ENCODE measurements at regions not wholly inside any gene's neighbourhood (a gene's known extent, or its start where the extent isn't known, plus 50 kb on each side); places are given as distances from the start of the nearest gene placed in this dataset.

- TF ChIP-seq EGR1 (IDR thresholded peaks at IDR 0.05; ENCODE audit: borderline replicate concordance, low read depth, low read length), result no peak
- TF ChIP-seq, protein P1, sequence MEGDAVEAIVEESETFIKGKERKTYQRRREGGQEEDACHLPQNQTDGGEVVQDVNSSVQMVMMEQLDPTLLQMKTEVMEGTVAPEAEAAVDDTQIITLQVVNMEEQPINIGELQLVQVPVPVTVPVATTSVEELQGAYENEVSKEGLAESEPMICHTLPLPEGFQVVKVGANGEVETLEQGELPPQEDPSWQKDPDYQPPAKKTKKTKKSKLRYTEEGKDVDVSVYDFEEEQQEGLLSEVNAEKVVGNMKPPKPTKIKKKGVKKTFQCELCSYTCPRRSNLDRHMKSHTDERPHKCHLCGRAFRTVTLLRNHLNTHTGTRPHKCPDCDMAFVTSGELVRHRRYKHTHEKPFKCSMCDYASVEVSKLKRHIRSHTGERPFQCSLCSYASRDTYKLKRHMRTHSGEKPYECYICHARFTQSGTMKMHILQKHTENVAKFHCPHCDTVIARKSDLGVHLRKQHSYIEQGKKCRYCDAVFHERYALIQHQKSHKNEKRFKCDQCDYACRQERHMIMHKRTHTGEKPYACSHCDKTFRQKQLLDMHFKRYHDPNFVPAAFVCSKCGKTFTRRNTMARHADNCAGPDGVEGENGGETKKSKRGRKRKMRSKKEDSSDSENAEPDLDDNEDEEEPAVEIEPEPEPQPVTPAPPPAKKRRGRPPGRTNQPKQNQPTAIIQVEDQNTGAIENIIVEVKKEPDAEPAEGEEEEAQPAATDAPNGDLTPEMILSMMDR (IDR thresholded peaks at IDR 0.05; ENCODE audit: control extremely low read depth in 1 of 3, insufficient read depth in 1 of 3, low read depth in 1 of 3, low read length in 3 of 3), result no peak
- TF ChIP-seq ZNF274 (IDR thresholded peaks at IDR 0.05; ENCODE audit: borderline replicate concordance, extremely low read depth, low read length), result no peak
- TF ChIP-seq JUN (IDR thresholded peaks at IDR 0.05; ENCODE audit: low read depth, low read length), result no peak
- no peak for TF ChIP-seq POLR2AphosphoS5 (IDR thresholded peaks at IDR 0.05; ENCODE audit: low read depth, low read length)
- no peak for TF ChIP-seq KDM5A (IDR thresholded peaks at IDR 0.05; ENCODE audit: low read length)
- no peak for TF ChIP-seq POLR2A (IDR thresholded peaks at IDR 0.05; ENCODE audit: control extremely low read depth in 1 of 2, low read depth in 2 of 2, low read length in 2 of 2)
- TF ChIP-seq, protein P2, sequence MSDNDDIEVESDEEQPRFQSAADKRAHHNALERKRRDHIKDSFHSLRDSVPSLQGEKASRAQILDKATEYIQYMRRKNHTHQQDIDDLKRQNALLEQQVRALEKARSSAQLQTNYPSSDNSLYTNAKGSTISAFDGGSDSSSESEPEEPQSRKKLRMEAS (IDR thresholded peaks at IDR 0.05), result no peak
- TF ChIP-seq EZH2 (IDR thresholded peaks at IDR 0.05; ENCODE audit: low read depth, low read length, severe bottlenecking), result no peak
- no peak for TF ChIP-seq EP300 (IDR thresholded peaks at IDR 0.05; ENCODE audit: borderline replicate concordance in 1 of 2, low read depth in 2 of 2, low read length in 2 of 2)
- TF ChIP-seq TAF1 (IDR thresholded peaks at IDR 0.05; ENCODE audit: low read depth, low read length), result no peak
- no peak for TF ChIP-seq NRF1 (IDR thresholded peaks at IDR 0.05; ENCODE audit: low read depth, low read length)
- no peak for TF ChIP-seq CEBPB (IDR thresholded peaks at IDR 0.05; ENCODE audit: low read depth, low read length)
- TF ChIP-seq YY1 (IDR thresholded peaks at IDR 0.05; ENCODE audit: low read depth, low read length), result no peak
These were observed 425.2 kb upstream of the MIS18BP1 start for GRCh38 chr14:45678163-45678562.

Measured in H1 (cell line).